B cell (primary cell): ENCODE measurements at regions not wholly inside any gene's neighbourhood (a gene's known extent, or its start where the extent isn't known, plus 50 kb on each side); places are given as distances from the start of the nearest gene placed in this dataset.

Source experiments
- ATAC-seq: fragments of 200-7000 bp; cut with Tn5 transposase; one replicate; pipeline ENCODE4 v1.10.0; 2021; ENCODE audit warnings: low read depth, mild to moderate bottlenecking, moderate number of reproducible peaks, moderate library complexity
- CTCF ChIA-PET: fragments of 350-600 bp; sonication (Branson Sonifier 250); formaldehyde crosslinking; loops from one replicate; lab custom pipeline; 2021; ENCODE audit warnings: antibody characterized with exemption, inconsistent platforms; lab: Charles Lee
- POLR2A ChIA-PET: fragments of 350-600 bp; sonication (Branson Sonifier 250); formaldehyde crosslinking; loops from one replicate; lab custom pipeline; 2021; ENCODE audit warnings: antibody characterized with exemption; lab: Charles Lee
- DNase-seq: peaks from one replicate; pipeline ENCODE4 v3.0.0; 2013
- H2AFZ ChIP-seq: 2 replicates; pipeline ENCODE4 v1.6.1; 2012; ENCODE audit warnings: mild to moderate bottlenecking, low read depth, low read length; ENCODE audit not compliant: insufficient read depth, poor library complexity, severe bottlenecking
- H3K27ac ChIP-seq, 2 donors: 1 replicate in 1 of 2; 2 replicates in 1 of 2; pipeline ENCODE4 v1.5.1; 2012 to 2013; ENCODE audit warnings: low read length in 2 of 2, mild to moderate bottlenecking in 2 of 2, moderate library complexity in 1 of 2
- H3K27me3 ChIP-seq, 4 experiments: fragments of 200-600 bp in 1 of 4; sonication (generic) in 1 of 4; replicated peaks in 1 of 4; 1 replicate in 2 of 4; 2 replicates in 2 of 4; pipeline versions ENCODE4 v1.6.1 to v1.7.0; 2013 to 2016; ENCODE audit warnings: low read length in 3 of 4, mild to moderate bottlenecking in 2 of 4, mixed read lengths in 1 of 4, moderate library complexity in 1 of 4; ENCODE audit not compliant: insufficient read depth in 4 of 4, control insufficient read depth in 3 of 4; ENCODE audit errors: control extremely low read depth in 1 of 4
- H3K36me3 ChIP-seq, 2 experiments: replicated peaks in 1 of 2; 1 replicate in 1 of 2; 2 replicates in 1 of 2; pipeline versions ENCODE4 v1.6.1 to v1.7.1; 2013; ENCODE audit warnings: low read length in 1 of 2; ENCODE audit not compliant: insufficient read depth in 2 of 2, control insufficient read depth in 1 of 2; ENCODE audit errors: control extremely low read depth in 1 of 2, extremely low read depth in 1 of 2
- H3K4me1 ChIP-seq, 2 donors: fragments of 200-600 bp in 1 of 2; sonication (generic) in 1 of 2; 1 replicate in 1 of 2; 2 replicates in 1 of 2; pipeline versions ENCODE4 v1.5.1 to v1.6.1; 2013 to 2017; ENCODE audit warnings: low read length in 2 of 2; ENCODE audit not compliant: control insufficient read depth in 2 of 2, insufficient read depth in 2 of 2
- H3K4me2 ChIP-seq: replicated peaks from 2 replicates; pipeline ENCODE3; 2012; ENCODE audit warnings: mild to moderate bottlenecking, low read depth, low read length; ENCODE audit not compliant: poor library complexity, severe bottlenecking
- H3K4me3 ChIP-seq, 5 experiments: fragments of 200-600 bp in 1 of 5; sonication (generic) in 1 of 5; 1 replicate in 3 of 5; 2 replicates in 2 of 5; pipeline versions ENCODE4 v1.5.1 to v1.7.0; 2011 to 2016; ENCODE audit warnings: low read length in 4 of 5, mild to moderate bottlenecking in 4 of 5, low read depth in 2 of 5, control low read depth in 1 of 5, moderate library complexity in 1 of 5; ENCODE audit not compliant: insufficient read depth in 1 of 5; ENCODE audit errors: control extremely low read depth in 1 of 5, extremely low read depth in 1 of 5
- H3K79me2 ChIP-seq: fragments of 200-600 bp; sonication (generic); one replicate; pipeline ENCODE4 v1.6.0; 2016; ENCODE audit warnings: low read length; ENCODE audit not compliant: control insufficient read depth, insufficient read depth
- H3K9ac ChIP-seq: fragments of 200-600 bp; sonication (generic); 2 replicates; pipeline ENCODE4 v1.6.1; 2017; ENCODE audit warnings: mild to moderate bottlenecking, low read length, moderate library complexity
- H3K9me3 ChIP-seq, 3 donors: one replicate each; pipeline versions ENCODE4 v1.6.1 to v1.7.1; 2013; ENCODE audit warnings: low read length in 2 of 3; ENCODE audit not compliant: control insufficient read depth in 2 of 3, insufficient read depth in 1 of 3; ENCODE audit errors: control extremely low read depth in 1 of 3
- H4K20me1 ChIP-seq: 2 replicates; pipeline ENCODE4 v1.6.0; 2012; ENCODE audit warnings: mild to moderate bottlenecking, low read length; ENCODE audit not compliant: insufficient read depth, control insufficient read depth, poor library complexity, severe bottlenecking
- H3K27ac Mint-ChIP-seq: one replicate; pipeline ENCODE4 v1.8.0; 2021; ENCODE audit warnings: mixed read lengths
- H3K27me3 Mint-ChIP-seq: one replicate; pipeline ENCODE4 v1.8.0; 2021; ENCODE audit warnings: mixed read lengths
- H3K4me1 Mint-ChIP-seq: one replicate; pipeline ENCODE4 v1.8.0; 2021; ENCODE audit warnings: mixed read lengths
- H3K4me3 Mint-ChIP-seq: one replicate; pipeline ENCODE4 v1.8.0; 2021; ENCODE audit warnings: mixed read lengths
- H3K9me3 Mint-ChIP-seq: one replicate; pipeline ENCODE4 v1.8.0; 2022; ENCODE audit warnings: mixed read lengths; ENCODE audit not compliant: insufficient read depth
- CTCF ChIP-seq: fragments of 200-600 bp; IDR thresholded peaks from one replicate; pipeline ENCODE4 v1.8.0; 2022; ENCODE audit warnings: antibody characterized with exemption, mild to moderate bottlenecking
- EZH2 ChIP-seq: IDR thresholded peaks from 2 replicates; pipeline ENCODE4 v1.6.1; 2012; ENCODE audit warnings: borderline replicate concordance, low read depth, mild to moderate bottlenecking, moderate library complexity, low read length; ENCODE audit not compliant: insufficient read depth, poor library complexity, severe bottlenecking
- WGBS: methylation state at CpG from one replicate; pipeline ENCODE4 v1.1.5; 2013; ENCODE audit warnings: missing lambda C conversion rate; ENCODE audit not compliant: insufficient coverage; 5-methylcytosine and 5-hydroxymethylcytosine counted together
- intact Hi-C: fragments of 100-400 bp; cut with micrococcal nuclease; formaldehyde crosslinking; loops from one replicate; pipeline ENCODE4 v1.10.0; 2022

GRCh38 chr13:112172641-112173251, 105.8 kb downstream of the SOX1 start:
- Histone ChIP-seq H3K36me3 (no peaks in the 10 kb centered on the region), H3K4me2 (no peak overlapping the region), H3K79me2 (no peaks in the 10 kb centered on the region), H3K9ac (no peak overlapping the region), H3K27ac (no peak overlapping the region), H3K4me1 (no peaks in the 10 kb centered on the region), H2AFZ (no peak overlapping the region), H3K27me3 (no peaks in the 10 kb centered on the region), H3K4me3 (no peak overlapping the region), H4K20me1 (no peaks in the 10 kb centered on the region), H3K9me3 (peaks cover 0 to 38% (median 5%) of the 10 kb centered on the region in 3 donors)
- DNase-seq, result no peak
- TF ChIP-seq CTCF (no peak), EZH2 (no peak)
- intact Hi-C loops, result no loop called here
- H3K27me3 Mint-ChIP-seq, result no peaks in the 10 kb centered on the region
- no peak overlapping the region for H3K4me3 Mint-ChIP-seq
- 86% methylated on average over 18 of the region's 18 CpGs for WGBS
- CTCF ChIA-PET, result no interaction called here
- no peak overlapping the region for H3K27ac Mint-ChIP-seq
- H3K4me1 Mint-ChIP-seq, result no peaks in the 10 kb centered on the region
- POLR2A ChIA-PET, result no interaction called here
- no peak for ATAC-seq
- H3K9me3 Mint-ChIP-seq, result peaks cover 7% of the 10 kb centered on the region

DNA sequence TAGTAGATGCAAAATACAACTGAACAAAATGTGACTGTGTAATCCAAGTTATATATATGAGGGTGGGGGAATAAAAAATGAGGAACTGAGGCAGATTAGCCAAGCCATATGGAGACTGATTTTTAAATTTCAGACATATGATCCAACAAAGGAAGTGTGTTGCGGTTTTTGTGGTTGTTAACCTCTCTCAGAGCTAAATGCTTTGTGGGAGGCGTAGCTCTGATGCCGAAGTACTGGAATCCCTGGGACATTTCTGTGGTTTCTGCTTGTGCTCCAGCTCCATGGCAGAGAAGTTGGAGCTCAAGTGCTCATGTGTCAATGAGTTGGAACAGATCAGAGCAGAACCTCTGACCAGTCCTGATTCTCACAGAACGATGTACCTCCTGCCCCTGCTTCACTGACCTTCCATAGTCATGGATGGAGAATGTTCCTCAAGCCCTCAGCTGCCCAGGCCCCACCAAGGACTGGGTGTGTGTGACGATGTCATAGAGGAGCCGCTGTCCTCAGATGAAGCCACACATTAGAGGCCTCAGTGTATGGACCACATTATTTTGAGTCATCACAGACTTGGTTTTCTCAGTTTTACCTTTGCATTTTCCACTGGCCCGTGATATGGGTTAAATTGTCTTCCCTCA, 107.6 kb downstream of the SOX1 start:
- DNase-seq (no peak), ATAC-seq (no peak)
- no peak overlapping the region for H3K4me3 ChIP-seq
- no peaks in the 10 kb centered on the region for H3K4me1 ChIP-seq
- no peak overlapping the region for H2AFZ ChIP-seq
- H3K9ac ChIP-seq, result no peak overlapping the region
- CTCF ChIA-PET, result no interaction called here
- POLR2A ChIA-PET, result no interaction called here
- no peaks in the 10 kb centered on the region for H3K27me3 ChIP-seq
- Mint-ChIP-seq H3K27ac (no peak overlapping the region), H3K27me3 (no peaks in the 10 kb centered on the region), H3K9me3 (peaks cover 7% of the 10 kb centered on the region), H3K4me3 (no peak overlapping the region), H3K4me1 (no peaks in the 10 kb centered on the region)
- no peak overlapping the region for H3K27ac ChIP-seq
- peaks cover 0 to 43% (median 5%) of the 10 kb centered on the region in 3 donors for H3K9me3 ChIP-seq
- WGBS, result 73% methylated on average over 6 of the region's 7 CpGs
- no peaks in the 10 kb centered on the region for H4K20me1 ChIP-seq
- no peak for TF ChIP-seq EZH2
- no peak for TF ChIP-seq CTCF
- H3K36me3 ChIP-seq, result no peaks in the 10 kb centered on the region
- intact Hi-C loops, result no loop called here
- no peak overlapping the region for H3K4me2 ChIP-seq
- no peaks in the 10 kb centered on the region for H3K79me2 ChIP-seq
